ENCODE measurements at regions not wholly inside any gene's neighbourhood (a gene's known extent, or its start where the extent isn't known, plus 50 kb on each side); places are given as distances from the start of the nearest gene placed in this dataset.
"Not testable (repeated sequence)": the region's sequence is repeated elsewhere in the genome, so short reads cannot be mapped to it uniquely, and the experiment has no call there.

GRCh38 chr12:34097213-34097612 is 74.9 kb downstream of the ALG10 start:
- DNase-seq: no peak

DNA sequence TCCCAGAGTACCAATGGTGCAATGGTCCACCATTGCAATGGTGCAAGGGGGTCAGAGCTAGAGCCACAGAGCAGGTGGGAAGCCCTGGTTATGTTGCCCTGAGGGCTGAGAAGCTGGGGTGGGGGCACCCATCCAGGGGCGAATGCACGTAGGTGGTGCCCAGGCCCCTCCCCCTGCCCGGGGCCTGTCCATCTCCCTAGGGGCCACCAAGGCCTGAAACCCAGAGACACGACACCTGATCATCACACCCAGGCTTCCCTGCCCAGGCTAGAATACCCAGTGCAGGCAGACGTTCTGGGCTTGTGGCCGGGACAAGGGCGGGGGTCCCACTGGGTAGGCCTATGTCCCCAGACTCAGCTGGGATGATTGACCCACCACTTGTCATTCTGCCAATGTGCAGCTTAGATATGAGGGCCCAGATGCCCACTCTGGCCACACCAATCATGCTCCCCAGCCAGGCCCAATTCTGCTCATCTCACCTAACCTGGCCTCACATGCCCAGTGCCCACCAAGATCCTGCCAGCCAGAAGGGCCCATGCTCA is 83.2 kb downstream of the ALG10 start:
- no peak for DNase-seq

- DNase-seq: no peak
Observed at GRCh38 chr12:34106172-34106571, 83.9 kb downstream of the ALG10 start.

- no peak for DNase-seq
Observed at GRCh38 chr12:34107016-34107415, 84.7 kb downstream of the ALG10 start.

DNA sequence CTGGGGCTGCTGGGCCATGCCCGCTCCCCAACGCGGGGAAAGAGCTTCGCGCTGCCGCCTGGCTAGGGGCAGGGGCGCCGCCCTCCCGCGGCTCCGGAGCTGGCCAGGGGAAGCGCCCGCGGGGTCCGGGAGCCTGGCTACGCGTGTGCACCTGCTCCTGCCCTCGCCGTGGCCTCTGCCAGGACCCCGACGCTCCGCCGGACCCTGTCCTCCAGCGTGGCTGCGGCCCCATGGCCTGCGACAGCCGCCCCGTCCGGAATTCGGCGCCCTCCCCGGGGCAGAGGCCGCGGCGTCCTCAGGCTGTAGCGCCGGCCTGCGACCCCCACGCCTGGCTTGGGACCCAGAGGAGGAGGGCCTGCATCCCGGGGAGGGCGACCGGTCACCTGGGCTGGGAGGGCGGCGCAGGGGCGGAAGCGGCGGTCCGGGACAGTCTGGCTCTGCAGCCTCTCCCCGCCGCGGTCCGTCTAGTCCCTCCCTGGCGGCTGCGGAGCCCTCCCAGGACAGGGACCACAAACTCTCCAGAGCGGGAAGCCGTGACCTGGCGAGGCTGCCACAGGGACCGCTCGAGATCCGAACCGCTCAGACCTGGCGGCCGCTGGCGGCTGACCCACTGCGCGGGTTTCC is 85.6 kb downstream of the ALG10 start:
- no peak for DNase-seq

DNA sequence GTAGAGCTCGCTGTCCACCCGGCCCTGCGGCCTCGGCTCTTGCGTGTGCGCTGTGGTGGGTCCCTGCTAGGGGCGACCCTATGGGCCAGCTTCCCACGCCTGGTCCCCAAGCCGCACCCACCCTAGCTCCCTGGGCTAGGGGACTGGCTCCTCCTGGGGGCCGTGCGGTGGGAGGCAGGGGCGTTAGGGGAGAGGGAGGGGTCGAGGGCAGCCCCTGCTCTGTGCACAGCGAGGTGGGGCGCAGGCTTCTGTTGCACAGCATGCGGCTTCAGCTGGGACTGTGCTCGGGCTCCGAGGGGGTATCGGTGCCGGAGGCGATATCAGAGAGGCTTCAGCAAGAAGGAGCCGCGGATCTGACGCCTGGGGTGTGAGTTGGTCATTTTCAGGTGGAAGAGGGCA is 86.1 kb downstream of the ALG10 start:
- DNase-seq: no peak

- DNase-seq: no peak
Observed at GRCh38 chr12:34108967-34109366, 86.7 kb downstream of the ALG10 start.

DNA sequence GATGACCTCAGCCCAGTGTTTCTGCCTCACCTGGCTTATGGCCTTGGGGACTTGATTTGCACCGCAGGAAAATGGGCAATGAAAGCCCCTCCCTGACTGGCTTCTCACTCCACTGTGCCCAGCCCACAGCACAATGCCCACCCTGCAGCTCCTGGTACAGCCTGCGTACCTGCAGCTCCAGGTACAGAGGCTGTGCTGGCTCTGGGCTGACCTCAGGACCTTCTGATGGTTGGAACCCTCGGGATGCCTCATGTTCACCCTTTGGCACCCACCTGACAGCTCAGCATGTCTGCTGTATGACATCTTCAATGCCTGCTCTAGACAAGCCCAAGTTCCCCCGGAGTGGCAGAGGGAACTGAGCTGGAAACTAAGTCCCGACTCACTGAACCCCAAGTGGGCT is 87.1 kb downstream of the ALG10 start:
- DNase-seq: no peak

DNA sequence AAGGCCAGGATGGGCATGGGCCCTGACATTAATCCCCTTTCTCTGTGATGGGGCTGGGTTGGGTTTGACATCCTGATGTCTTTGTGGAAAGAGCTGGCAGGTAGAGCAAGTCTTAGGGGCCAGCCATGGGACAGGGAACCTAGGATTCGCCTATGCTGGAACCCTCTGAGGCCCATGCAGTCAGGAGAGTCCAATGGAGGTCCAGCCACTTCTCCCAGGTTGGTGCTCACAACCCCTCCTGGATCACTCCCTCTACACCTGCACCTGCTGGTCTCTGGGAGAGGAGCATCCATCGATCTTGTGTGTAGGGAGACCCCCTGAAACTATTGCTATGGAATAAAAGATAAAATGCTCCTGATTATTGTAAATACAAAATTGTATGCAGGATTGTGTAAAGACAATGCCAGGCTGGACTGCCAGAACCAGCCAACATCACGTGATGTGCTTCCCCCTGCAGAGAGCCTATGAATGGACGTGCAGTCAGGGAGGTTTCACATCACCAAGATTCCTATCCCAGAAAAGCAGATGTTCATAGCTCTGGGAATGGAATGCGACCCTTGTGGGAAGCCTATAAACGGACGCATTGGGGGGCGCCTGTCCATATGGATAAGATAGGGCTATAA is 87.7 kb downstream of the ALG10 start:
- DNase-seq: not testable (repeated sequence)

DNA sequence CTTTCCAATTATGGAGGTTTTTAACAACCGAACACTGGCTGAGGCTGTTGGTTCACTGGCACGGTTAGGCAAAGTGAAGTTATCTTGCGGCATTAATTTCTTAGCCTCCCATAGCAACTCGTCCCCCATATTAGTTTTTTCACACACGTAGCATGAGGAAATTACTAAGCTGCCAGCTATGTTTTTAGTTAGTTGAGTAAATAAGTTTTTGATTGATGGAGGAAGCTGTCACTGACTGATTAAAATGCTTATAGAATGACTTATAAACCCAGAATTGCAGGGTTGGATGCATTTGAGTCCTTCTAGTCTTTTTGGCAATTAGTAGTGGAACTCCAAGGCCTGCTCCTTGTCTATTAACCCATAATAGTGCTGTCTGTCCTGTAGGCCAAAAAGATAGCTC is 97.1 kb downstream of the ALG10 start:
- DNase-seq: no peak

GRCh38 chr12:34121360-34121759 is 99.1 kb downstream of the ALG10 start:
- no peak for DNase-seq

DNA sequence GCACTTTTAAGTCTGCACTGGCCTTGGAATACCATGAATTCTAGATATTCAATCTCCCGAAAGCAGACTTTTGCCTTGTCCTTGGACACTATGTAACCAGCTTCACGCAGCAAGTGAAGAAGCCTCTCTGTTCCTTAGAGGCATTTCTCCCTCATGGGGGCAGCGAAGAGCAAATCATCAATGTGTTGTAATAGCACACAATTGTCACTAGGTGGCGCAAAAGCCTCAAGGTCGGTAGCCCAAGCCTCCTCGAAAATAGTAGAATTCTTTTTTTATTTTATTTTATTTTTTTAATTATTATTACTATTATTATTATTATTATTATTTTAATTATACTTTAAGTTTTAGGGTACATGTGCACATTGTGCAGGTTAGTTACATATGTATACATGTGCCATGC is 100.8 kb downstream of the ALG10 start:
- DNase-seq: peak; percentile 34

DNA sequence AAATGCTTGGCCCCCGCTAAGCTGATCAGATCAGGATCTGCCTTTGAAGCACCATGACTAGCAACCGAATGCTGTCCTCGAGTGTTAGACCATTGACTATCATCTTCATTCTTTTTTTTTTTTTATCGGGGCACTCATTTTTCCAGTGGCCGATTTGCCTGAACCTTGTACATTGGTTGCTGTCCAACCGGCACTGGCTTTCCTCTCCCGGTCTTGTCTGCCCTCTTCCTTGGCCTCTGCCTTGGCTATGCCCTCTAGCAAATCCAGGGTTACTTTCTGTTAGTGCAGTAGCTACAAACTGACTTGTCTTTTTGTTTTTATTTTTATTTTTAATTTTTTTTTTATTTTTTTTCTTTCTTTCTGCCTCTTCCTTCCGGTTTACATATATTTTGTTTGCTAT is 102.3 kb downstream of the ALG10 start:
- no peak for DNase-seq

- DNase-seq: no peak
Observed at GRCh38 chr12:34126239-34126641, 103.9 kb downstream of the ALG10 start.

DNA sequence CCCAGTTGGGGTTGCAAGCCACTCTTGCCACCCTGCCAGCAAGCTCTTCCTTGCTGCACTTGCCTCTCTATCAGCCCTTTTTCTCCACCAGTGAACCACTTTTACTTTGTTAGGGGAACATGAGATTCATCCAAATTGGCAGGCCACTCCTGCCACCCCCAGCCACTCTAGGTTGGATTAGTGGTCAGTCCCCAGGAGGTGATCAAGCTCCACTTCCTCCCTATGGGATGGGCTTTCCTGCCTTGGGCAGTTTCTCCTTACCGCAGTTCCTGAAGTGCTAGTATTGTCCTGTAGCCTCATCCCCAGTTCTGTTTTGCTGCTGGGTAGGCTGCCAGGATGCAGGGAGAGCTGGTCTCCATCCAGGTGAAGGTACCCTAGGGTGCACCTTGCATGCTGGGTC is 104.5 kb downstream of the ALG10 start:
- DNase-seq: no peak

- DNase-seq: not testable (repeated sequence)
Observed at GRCh38 chr12:34127379-34127778, 105.1 kb downstream of the ALG10 start.

- no peak for DNase-seq
Observed at GRCh38 chr12:34142430-34142829, 120.1 kb downstream of the ALG10 start.

DNA sequence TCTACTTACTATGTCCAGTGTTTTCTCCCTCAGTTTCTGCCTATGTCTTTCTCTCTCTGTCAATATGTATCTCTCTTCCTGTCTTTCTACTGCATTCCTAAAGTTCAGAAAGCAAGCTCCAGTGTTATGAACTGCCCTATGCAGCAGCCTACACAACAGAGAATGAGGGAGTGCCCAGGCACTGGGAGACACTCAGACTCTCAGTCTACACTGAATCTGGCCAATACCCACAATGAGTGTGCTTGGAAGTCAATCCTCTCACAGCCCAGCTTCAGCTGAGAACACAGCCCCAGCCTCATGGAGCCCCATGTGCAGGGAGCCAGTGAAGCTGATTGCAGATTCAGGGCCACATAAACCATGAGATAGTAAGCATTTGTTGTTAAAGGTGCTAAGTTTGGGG is 128.7 kb downstream of the ALG10 start:
- no peak for DNase-seq

- DNase-seq: no peak
Observed at GRCh38 chr12:34163443-34163842, 141.1 kb downstream of the ALG10 start.

- no peak for DNase-seq
Observed at GRCh38 chr12:34166427-34167060, 144.2 kb downstream of the ALG10 start.

- not testable (repeated sequence) for DNase-seq
Observed at GRCh38 chr12:34168507-34168906, 146.2 kb downstream of the ALG10 start.

DNA sequence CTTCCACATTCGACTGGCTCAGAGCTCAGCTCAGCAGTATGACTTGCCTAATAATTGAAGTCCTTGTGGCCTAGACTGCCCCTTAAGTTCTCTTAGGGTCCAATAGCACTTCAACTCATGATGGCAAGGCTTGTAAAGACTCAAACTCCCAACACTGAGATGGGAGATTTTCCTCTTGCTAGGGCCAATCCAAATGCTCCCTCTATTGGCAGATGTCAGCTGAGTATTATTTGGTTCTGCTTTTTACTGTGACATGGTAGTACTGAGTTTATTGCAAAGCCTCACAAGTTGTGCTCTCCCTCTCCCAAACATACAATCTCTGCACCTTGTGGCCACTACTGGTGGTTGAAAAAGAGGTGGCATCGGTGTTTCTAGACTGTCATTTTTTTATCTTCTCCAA is 164.2 kb downstream of the ALG10 start:
- no peak for DNase-seq

DNA sequence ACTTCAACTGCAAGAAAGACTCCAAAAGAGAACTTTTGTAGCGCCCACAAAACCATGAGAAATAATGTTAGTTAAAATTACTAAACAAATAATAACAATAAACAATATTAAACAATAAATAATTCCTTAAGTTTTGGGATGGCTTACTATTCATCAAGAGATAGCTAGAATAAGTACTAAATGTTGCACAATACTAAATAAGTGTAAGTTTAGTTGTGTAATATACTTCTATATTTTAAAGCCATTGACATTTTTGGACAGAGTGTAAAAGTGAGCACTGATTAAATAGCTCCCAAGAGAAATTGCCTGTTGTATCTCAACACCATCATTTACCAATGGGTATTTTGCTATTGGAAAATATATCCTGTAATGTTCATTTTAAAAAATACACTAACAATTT is 166.7 kb downstream of the ALG10 start:
- DNase-seq: no peak

DNA sequence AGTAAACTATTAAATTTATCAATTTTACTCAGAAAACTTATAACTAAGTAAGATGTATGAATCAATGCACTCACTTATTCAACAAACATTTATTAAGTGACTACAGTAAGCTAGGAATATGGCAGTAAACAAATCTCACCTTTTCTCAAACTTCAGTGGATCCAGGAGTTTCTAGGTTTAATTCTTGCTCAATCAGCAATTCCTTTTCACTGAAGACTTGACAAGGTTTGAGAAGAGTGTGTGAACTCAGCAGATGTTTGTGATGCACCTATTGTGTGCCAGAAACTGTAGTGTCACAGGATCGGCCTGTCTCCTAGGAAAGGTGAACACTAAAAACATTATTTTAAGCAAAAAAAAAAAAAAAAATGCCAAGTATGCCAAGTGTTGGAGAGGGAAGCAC is 167.8 kb downstream of the ALG10 start:
- DNase-seq: no peak

Measured in NCI-H774 (cell line).